ENCODE measurements at regions not wholly inside any gene's neighbourhood (a gene's known extent, or its start where the extent isn't known, plus 50 kb on each side); places are given as distances from the start of the nearest gene placed in this dataset.

GRCh38 chr14:21978999-21979314, 305.3 kb upstream of the OR4E1 start:
- TF ChIP-seq POLR2A (IDR thresholded peaks at IDR 0.05; ENCODE audit: low read depth, low read length) (no peak), POLR2AphosphoS5 (IDR thresholded peaks at IDR 0.05; ENCODE audit: low read length) (no peak), IRF3 (IDR thresholded peaks at IDR 0.05) (no peak), NKRF (conservative IDR thresholded peaks at IDR 0.05) (no peak), CTCF (IDR thresholded peaks at IDR 0.05 in 2 of 3, conservative IDR thresholded peaks at IDR 0.05 in 1 of 3; ENCODE audit: control insufficient read depth in 2 of 3, extremely low read depth in 1 of 3, insufficient read depth in 1 of 3, low read depth in 3 of 3, low read length in 3 of 3) (no peak), EZH2 (IDR thresholded peaks at IDR 0.05; ENCODE audit: borderline replicate concordance, control insufficient read depth, low read depth, low read length) (no peak), NBN (IDR thresholded peaks at IDR 0.05) (no peak), TCF12 (IDR thresholded peaks at IDR 0.05; ENCODE audit: low read depth, low read length) (no peak), EP300 (IDR thresholded peaks at IDR 0.05; ENCODE audit: borderline replicate concordance in 1 of 2, control insufficient read depth in 1 of 2, low read depth in 2 of 2, low read length in 2 of 2) (no peak), ZNF24 (IDR thresholded peaks at IDR 0.05) (no peak), REST (IDR thresholded peaks at IDR 0.05; ENCODE audit: low read depth, low read length) (no peak), HDAC6 (IDR thresholded peaks at IDR 0.05; ENCODE audit: unreplicated experiment) (no peak), RAD51 (IDR thresholded peaks at IDR 0.05) (no peak), DPF2 (IDR thresholded peaks at IDR 0.05) (no peak)
